ENCODE measurements at regions not wholly inside any gene's neighbourhood (a gene's known extent, or its start where the extent isn't known, plus 50 kb on each side); places are given as distances from the start of the nearest gene placed in this dataset.

DNA sequence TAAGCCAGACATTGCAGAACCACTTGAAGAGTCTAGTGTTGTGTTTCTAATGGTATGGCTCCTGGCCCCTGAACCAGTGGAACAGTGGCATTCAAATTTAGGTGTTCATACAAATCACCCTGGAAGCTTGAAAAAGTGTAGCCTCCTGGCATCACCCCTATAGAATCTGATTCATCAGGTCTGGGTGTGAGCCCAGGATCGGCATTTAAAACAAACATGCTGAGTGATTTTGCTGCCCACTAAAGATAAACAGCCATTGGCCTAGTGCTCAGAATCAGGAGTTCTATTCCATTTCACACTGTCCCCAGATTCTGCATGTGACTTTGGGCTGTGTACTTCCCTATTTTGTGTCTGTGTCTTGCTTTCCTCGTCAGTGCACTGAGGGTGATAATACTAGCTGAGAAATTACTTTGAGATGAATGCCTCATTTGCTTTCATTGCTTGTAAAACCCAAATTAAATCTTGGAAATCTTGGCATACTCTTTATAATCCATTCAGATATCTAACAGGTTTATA, 241.5 kb upstream of the CLINT1 start:
- TF ChIP-seq CTCF (IDR thresholded peaks at IDR 0.05; ENCODE audit: low read length) (no peak), EZH2phosphoT487 (IDR thresholded peaks at IDR 0.05; ENCODE audit: low read length) (no peak)

All from MM.1S (cell line).